NT2/D1 (cell line): ENCODE measurements at regions not wholly inside any gene's neighbourhood (a gene's known extent, or its start where the extent isn't known, plus 50 kb on each side); places are given as distances from the start of the nearest gene placed in this dataset.

Experiments
- DNase-seq: peaks from one replicate; pipeline ENCODE4 v3.0.0-alpha.2; 2011; ENCODE audit warnings: low read depth, low spot score
- H3K27me3 ChIP-seq: 2 replicates; pipeline ENCODE4 v1.6.0; 2011; ENCODE audit warnings: mild to moderate bottlenecking; ENCODE audit not compliant: insufficient read length, insufficient read depth
- H3K36me3 ChIP-seq: 2 replicates; pipeline ENCODE4 v1.6.1; 2011; ENCODE audit warnings: mild to moderate bottlenecking, low read length, mixed read lengths; ENCODE audit not compliant: insufficient read depth, insufficient read length
- H3K4me1 ChIP-seq: 2 replicates; pipeline ENCODE4 v1.5.1; 2011; ENCODE audit not compliant: insufficient read depth, insufficient read length
- H3K4me3 ChIP-seq: 2 replicates; pipeline ENCODE4 v1.5.1; 2011; ENCODE audit warnings: low read depth; ENCODE audit not compliant: insufficient read length
- H3K9ac ChIP-seq: 2 replicates; pipeline ENCODE4 v1.6.0; 2011; ENCODE audit warnings: low read depth; ENCODE audit not compliant: insufficient read length
- H3K9me3 ChIP-seq: 2 replicates; pipeline ENCODE4 v1.5.1; 2011; ENCODE audit warnings: mild to moderate bottlenecking, low read length; ENCODE audit not compliant: insufficient read depth
- SUZ12 ChIP-seq: IDR thresholded peaks from 2 replicates; pipeline ENCODE4 v1.6.1; 2011; ENCODE audit not compliant: insufficient read length, insufficient read depth; ENCODE audit errors: extremely low read depth
- YY1 ChIP-seq: IDR thresholded peaks from 2 replicates; pipeline ENCODE4 v1.6.1; 2011; ENCODE audit not compliant: insufficient read length, insufficient read depth
- ZNF274 ChIP-seq: IDR thresholded peaks from 2 replicates; pipeline ENCODE4 v1.6.1; 2011; ENCODE audit warnings: mild to moderate bottlenecking, low read depth, low read length

DNA sequence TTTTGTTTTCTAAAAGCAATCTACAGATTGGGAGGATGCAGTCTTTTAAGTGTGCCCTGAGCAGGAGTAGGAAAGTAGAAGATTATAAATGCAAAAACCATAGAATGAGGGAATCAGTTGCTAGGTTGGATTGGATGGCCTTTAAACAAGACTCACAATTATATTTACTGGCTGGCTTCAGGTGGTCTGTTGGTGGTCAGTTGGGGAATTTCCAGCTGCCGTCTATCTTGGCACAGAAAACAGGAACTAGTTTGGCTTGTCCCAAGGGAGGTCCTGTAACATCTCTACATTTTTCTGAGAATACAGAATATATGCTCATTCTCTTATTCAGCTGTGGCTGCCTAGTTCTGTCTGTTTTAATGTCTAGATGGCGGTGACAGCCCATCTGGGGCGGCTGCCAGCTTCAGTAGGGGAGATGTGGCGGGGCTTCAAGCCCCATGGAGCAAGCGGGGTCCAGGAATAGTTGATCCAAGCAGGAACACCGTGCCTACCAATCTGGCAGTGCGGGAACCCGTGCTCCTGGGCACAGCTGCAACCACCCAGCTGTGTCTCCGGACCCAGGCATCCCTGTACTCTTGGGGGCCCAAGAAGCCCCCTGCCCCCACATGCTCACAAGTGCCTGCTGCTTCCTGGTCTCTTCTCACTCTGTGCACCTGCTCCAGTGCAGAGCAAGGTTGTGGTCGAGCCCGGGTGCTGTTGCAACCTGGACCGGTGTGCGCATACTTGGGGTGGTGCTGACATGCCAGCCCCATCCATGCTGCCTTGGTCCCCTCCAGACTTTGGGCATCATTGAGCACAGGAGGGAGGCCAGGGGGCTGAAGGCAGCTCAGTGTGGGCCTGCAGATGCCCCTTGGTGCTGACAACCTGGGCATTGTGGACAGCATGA lies 1182.6 kb downstream of the AMY1C start:
- no peak for DNase-seq
- H3K36me3 ChIP-seq = no peaks in the 10 kb centered on the region
- H3K27me3 ChIP-seq = no peaks in the 10 kb centered on the region
- H3K4me1 ChIP-seq = no peaks in the 10 kb centered on the region
- TF ChIP-seq YY1 (no peak), ZNF274 (no peak), SUZ12 (no peak)
- no peaks in the 10 kb centered on the region for H3K9me3 ChIP-seq
- H3K4me3 ChIP-seq = no peak overlapping the region
- H3K9ac ChIP-seq = no peak overlapping the region

DNA sequence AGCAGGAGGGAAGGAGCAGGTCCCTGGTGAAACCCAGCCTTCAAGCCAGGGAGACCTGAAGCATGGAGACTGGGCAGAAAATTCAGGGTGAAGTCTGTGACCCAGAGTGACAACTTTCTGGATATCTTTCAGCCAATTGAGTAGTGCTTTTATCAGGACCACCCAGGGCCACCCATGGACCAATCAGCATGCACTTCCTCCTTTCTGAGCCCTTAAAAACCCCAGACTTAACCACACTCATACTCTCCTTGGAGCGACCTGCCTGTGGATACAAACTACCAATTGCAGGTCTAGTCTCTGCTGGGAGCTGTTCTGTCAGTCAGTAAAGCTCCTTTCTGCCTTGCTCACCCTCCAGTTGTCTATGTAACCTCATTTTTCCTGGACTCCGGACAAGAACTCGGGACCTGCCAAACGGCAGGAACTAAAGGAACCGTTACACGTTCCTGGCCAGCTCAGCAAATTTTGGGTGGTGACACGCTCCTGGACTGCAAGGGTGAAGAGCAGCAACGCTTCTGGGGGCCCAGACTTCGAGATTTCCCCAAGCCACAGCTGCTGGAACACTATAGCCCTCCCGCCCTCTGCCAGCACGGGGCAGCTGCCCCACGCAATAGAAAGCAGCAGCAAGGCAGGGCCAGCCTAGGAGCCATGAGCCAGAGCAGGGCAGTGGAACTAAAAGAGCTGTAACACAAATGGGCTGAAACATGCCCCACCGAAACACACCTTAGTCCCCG lies 1183.4 kb downstream of the AMY1C start:
- no peak overlapping the region for H3K4me3 ChIP-seq
- no peak overlapping the region for H3K9ac ChIP-seq
- H3K36me3 ChIP-seq = no peaks in the 10 kb centered on the region
- H3K27me3 ChIP-seq = no peaks in the 10 kb centered on the region
- H3K9me3 ChIP-seq = no peaks in the 10 kb centered on the region
- TF ChIP-seq ZNF274 (no peak), YY1 (no peak), SUZ12 (no peak)
- DNase-seq = no peak
- H3K4me1 ChIP-seq = no peaks in the 10 kb centered on the region

DNA sequence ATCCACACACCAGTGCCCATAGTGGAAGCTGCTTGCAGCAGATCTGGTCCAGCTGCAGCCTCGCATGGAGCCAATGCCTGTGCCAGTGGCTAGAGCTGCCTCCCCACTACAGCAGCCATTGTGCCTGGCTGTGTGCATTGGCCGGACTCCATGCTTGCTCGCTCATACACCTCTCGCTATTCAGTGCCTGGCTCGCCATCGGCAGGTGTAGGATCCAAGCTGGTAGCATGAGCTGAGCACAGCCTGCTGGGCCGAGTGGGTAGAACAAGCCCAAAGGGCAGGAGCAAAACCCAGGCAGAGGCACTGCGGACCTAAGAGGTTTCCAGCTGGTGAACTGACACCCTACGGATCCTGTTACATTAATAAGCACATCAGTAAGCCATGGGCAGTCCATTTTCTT lies 1184.1 kb downstream of the AMY1C start:
- no peak for DNase-seq
- no peak for TF ChIP-seq SUZ12
- no peak for TF ChIP-seq YY1
- no peak for TF ChIP-seq ZNF274
- Histone ChIP-seq H3K36me3 (no peaks in the 10 kb centered on the region), H3K9me3 (no peaks in the 10 kb centered on the region), H3K4me3 (no peak overlapping the region), H3K27me3 (no peaks in the 10 kb centered on the region), H3K9ac (no peak overlapping the region), H3K4me1 (no peaks in the 10 kb centered on the region)

DNA sequence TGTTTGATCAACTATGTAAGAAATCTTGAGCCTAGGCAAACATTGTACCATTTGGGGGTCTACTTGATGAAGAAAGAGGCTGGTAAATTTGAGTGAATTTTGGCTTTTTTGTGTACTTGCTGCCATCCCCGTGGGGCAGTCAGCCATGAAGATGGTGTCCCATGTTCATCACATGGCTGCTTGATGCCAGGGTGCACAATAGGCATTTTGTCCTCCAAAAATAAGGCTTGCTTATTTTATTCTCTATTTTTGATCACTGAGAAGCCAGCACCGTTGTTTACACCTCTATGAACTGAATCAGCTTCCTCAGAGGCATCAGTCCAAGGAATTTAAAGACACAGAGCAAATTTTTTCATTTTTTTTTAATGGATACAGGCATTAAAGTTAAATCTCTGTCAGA lies 1195.7 kb downstream of the AMY1C start:
- DNase-seq = no peak
- Histone ChIP-seq H3K4me1 (no peaks in the 10 kb centered on the region), H3K9me3 (peaks cover 20% of the 10 kb centered on the region), H3K27me3 (no peaks in the 10 kb centered on the region), H3K36me3 (no peaks in the 10 kb centered on the region), H3K9ac (no peak overlapping the region), H3K4me3 (no peak overlapping the region)
- TF ChIP-seq YY1 (no peak), SUZ12 (no peak), ZNF274 (no peak)

DNA sequence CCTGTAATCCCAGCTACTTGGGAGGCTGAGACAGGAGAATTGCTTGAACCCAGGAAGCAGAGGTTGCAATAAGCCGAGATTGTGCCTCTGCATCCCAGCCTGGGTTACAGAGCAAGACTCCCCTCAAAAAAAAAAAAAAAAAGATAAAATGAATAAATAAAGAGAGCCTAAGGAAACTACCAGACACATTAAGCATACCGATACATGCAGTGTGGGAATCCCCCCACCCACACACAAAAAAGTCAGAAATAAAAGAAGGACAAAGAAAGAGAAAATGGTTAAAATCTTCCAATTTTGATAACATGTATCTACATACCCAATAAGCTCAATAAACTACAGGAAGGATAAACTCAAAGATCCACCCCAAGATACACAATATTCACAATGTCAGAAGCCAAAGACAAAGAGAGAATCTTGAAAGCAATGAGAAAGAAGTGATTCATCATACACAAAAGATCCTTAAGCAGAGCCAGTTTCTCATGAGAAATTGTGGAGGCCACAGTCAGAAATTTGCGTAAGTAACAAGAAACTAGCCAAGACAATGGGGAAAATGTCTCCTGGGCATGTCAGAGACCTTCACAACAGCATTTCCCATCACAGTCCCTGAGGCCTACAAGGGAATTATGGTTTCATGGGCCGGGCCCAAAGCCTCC lies 1197.0 kb downstream of the AMY1C start:
- Histone ChIP-seq H3K4me3 (no peak overlapping the region), H3K9ac (no peak overlapping the region), H3K36me3 (no peaks in the 10 kb centered on the region), H3K4me1 (no peaks in the 10 kb centered on the region), H3K27me3 (no peaks in the 10 kb centered on the region), H3K9me3 (peaks cover 15% of the 10 kb centered on the region)
- DNase-seq = no peak
- TF ChIP-seq YY1 (no peak), ZNF274 (no peak), SUZ12 (no peak)

DNA sequence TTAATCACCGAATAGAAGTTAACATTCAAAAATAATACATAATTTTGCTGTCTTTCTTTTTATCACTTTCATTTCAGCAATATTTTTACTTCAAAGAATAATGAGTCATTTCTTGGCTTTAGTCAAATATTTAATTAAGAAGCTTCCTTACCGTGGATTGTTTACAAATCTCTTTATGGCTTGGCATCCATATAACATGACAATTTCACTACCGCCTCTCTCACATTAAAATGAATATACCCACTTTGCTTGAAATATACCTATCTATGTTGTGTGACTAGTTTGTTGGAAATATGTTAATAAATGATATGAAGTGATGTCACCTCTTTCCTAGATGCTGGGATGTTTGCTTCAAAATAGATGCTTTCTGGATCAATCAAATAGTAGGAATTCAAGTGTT lies 1203.9 kb downstream of the AMY1C start:
- H3K27me3 ChIP-seq = no peaks in the 10 kb centered on the region
- no peak for DNase-seq
- H3K4me3 ChIP-seq = no peak overlapping the region
- TF ChIP-seq SUZ12 (no peak), ZNF274 (no peak), YY1 (no peak)
- no peaks in the 10 kb centered on the region for H3K36me3 ChIP-seq
- H3K4me1 ChIP-seq = no peaks in the 10 kb centered on the region
- H3K9ac ChIP-seq = no peak overlapping the region
- peaks cover 5% of the 10 kb centered on the region; the same call in 1 of the 2 replicates for H3K9me3 ChIP-seq

DNA sequence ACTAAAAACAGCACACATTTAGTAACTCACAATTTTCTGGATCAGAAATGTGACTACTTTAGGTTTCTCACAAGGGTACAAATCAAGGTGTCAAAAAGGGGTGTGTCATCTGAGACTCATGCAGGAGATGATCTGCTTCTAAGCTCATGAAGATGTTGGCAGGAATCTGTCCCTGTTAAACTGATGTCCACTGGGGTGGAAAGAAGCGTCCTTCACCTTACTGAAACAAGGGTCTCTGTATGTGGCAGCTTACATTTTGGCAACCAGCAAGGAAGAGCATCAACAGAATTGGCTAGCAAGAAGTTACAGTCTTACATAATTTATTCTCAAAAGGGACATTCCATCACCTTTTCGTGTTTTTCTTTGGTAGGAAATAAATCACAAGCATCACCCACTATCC lies 1223.8 kb downstream of the AMY1C start:
- no peaks in the 10 kb centered on the region for H3K27me3 ChIP-seq
- H3K9ac ChIP-seq = no peak overlapping the region
- H3K4me3 ChIP-seq = no peak overlapping the region
- H3K9me3 ChIP-seq = no peaks in the 10 kb centered on the region
- TF ChIP-seq SUZ12 = no peak
- no peak for TF ChIP-seq YY1
- TF ChIP-seq ZNF274 = no peak
- no peaks in the 10 kb centered on the region for H3K4me1 ChIP-seq
- DNase-seq = no peak
- no peaks in the 10 kb centered on the region for H3K36me3 ChIP-seq
